GM13976 (cell line): ENCODE measurements at regions not wholly inside any gene's neighbourhood (a gene's known extent, or its start where the extent isn't known, plus 50 kb on each side); places are given as distances from the start of the nearest gene placed in this dataset.

Source experiments
- DNase-seq: peaks from one replicate; pipeline ENCODE4 v3.0.0; 2012; ENCODE audit warnings: low spot score
- in situ Hi-C: fragments of 300-500 bp; cut with MboI; formaldehyde crosslinking; loops from one replicate; pipeline ENCODE4 v1.12.0; 2022; ENCODE audit warnings: low sequenced_read_pairs, mixed read lengths, inconsistent platforms; ENCODE audit not compliant: unreplicated experiment
- TF ChIP-seq, protein P1 (sequence below): IDR thresholded peaks from 2 replicates; pipeline ENCODE4 v1.5.1; 2012; ENCODE audit warnings: borderline replicate concordance, mild to moderate bottlenecking; ENCODE audit not compliant: insufficient read depth; ENCODE audit errors: extremely low read depth, missing control alignments, control extremely low read depth

- no peak for DNase-seq
- TF ChIP-seq, protein P1, sequence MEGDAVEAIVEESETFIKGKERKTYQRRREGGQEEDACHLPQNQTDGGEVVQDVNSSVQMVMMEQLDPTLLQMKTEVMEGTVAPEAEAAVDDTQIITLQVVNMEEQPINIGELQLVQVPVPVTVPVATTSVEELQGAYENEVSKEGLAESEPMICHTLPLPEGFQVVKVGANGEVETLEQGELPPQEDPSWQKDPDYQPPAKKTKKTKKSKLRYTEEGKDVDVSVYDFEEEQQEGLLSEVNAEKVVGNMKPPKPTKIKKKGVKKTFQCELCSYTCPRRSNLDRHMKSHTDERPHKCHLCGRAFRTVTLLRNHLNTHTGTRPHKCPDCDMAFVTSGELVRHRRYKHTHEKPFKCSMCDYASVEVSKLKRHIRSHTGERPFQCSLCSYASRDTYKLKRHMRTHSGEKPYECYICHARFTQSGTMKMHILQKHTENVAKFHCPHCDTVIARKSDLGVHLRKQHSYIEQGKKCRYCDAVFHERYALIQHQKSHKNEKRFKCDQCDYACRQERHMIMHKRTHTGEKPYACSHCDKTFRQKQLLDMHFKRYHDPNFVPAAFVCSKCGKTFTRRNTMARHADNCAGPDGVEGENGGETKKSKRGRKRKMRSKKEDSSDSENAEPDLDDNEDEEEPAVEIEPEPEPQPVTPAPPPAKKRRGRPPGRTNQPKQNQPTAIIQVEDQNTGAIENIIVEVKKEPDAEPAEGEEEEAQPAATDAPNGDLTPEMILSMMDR: no peak
- in situ Hi-C loops: no loop called here
Measured at GRCh38 chr10:53140506-53140905, 367.9 kb upstream of the MBL2 start.

DNA sequence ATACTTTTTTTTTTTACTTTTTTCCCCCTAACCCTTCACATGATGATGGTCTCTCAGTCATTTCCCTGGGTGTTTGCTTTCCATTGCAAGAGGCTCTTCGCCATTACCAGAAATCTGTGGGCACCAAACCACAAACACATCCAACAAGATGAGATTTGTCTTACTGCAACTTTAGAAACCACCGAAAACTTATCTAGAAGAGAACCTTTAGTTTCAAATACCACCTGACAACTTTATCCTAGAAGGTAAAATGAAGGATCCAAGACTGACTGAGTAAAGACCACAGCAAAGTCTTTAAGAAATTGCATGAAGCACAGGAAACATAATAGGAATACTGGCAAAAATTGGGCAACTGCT, 363.3 kb upstream of the MBL2 start:
- DNase-seq: no peak
- in situ Hi-C loops: no loop called here
- TF ChIP-seq, protein P1: no peak

- TF ChIP-seq, protein P1: no peak
- no peak for DNase-seq
- in situ Hi-C loops: no loop called here
Measured at GRCh38 chr10:53135213-53135896, 362.8 kb upstream of the MBL2 start.

DNA sequence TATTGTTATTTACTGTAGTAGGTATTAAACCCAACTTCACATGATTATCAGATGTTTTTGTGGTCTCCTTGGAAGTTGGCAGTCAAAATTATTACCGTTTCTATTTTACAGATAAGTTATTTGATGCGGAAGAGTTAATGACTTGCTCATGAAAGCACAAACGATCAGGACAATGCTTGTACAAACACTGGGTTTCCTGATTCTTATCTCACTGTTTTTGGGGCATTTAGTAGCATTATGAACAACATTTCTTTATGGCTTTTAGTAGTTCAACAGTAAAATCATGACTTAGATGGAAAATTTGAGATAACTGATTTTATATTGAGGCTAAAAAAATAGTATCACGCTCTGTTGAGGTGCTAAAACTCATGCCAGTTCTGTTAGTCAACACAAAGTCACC, 361.5 kb upstream of the MBL2 start:
- no peak for DNase-seq
- in situ Hi-C loops: no loop called here
- TF ChIP-seq, protein P1: no peak

DNA sequence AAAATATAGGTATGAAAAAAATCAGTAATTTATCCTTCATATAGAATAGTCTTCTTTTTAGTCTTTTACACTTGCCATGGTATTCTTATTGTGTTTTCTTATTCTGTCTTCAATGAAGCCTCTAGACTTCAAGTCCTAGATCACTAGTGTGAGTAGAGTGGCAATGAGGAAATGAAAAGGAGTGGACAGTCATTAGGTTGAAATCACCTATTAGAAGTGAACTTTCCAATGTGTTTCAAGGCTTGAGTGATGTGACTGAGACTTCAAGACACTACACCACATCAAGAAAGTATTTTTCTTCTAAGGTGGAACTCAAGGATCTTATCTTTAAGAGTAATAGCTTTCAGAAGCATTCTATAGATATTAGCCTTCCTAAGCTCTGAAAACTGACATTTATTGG, 357.8 kb upstream of the MBL2 start:
- DNase-seq: no peak
- in situ Hi-C loops: no loop called here
- TF ChIP-seq, protein P1: no peak

DNA sequence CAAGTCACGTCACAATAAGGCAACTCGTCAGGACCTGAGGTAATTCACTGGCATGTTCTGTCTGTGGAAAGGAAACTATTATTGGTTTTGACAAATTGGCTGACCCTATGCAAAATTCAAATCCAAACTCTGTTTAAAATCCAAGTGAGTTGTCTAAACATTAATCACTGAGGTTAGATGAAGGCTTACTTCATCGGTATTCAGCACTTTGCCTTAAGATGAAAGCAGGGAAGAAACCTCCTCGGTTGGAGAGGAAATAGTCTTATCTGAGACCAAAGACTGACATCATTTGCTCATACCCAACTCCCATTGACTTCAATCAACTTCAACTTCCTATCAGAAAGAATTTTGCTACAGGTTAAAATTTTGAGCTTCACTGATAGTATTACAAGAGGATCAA, 355.1 kb upstream of the MBL2 start:
- no peak for DNase-seq
- in situ Hi-C loops: no loop called here
- TF ChIP-seq, protein P1: no peak

DNA sequence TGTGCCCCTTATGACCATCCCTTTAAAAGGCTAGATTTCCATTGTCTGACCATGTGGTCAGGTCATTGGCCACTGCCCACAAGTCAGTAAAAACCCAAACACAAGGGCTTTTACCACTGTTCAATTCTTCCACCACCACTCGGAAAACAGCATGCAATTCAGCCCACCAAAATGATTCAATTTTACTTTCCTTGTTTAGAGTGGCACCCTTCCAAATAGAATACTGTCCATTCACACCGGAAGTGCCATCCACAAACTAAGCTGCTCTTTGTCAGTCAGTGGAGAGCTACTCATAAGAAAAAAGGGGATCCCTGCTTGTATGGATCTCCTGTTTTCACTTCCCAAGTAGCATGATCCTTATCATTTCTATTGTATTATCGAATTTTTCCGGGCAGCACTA, 350.7 kb upstream of the MBL2 start:
- in situ Hi-C loops: no loop called here
- DNase-seq: no peak
- TF ChIP-seq, protein P1: no peak
